ENCODE measurements at regions not wholly inside any gene's neighbourhood (a gene's known extent, or its start where the extent isn't known, plus 50 kb on each side); places are given as distances from the start of the nearest gene placed in this dataset.

GRCh38 chr6:169899481-169900145 is 148.2 kb downstream of the ERMARD start:
- DNase-seq (ENCODE audit: low read depth in 1 of 2, low spot score in 2 of 2), result no peak
- no peaks in the 10 kb centered on the region for H3K79me1 ChIP-seq (ENCODE audit: low read depth, low read length)
- H3K4me1 ChIP-seq (replicated peaks in 1 of 4; ENCODE audit: control insufficient read depth in 3 of 4, insufficient read depth in 4 of 4, low read length in 3 of 4), result no peaks in the 10 kb centered on the region
- no peak overlapping the region for H3K4me2 ChIP-seq (ENCODE audit: insufficient read depth in 1 of 2, low read depth in 2 of 2, low read length in 2 of 2)
- POLR2A ChIA-PET (ENCODE audit: partially characterized antibody), result no interaction called here
- peaks cover 0 to 2% of the 10 kb centered on the region in 2 experiments for H4K20me1 ChIP-seq (replicated peaks in 1 of 2; ENCODE audit: control insufficient read depth in 1 of 2, insufficient read depth in 2 of 2, low read length in 2 of 2)
- no peak overlapping the region for H2BK120ac ChIP-seq (replicated peaks; ENCODE audit: low read depth, low read length)
- 97% methylated on average over 17 of the region's 24 CpGs; no CpG with 5 or more reads in 1 of the 2 experiments for WGBS, 2 experiments (ENCODE audit: extremely low coverage in 1 of 2, insufficient coverage in 1 of 2, insufficient read length in 1 of 2, insufficient replicate concordance in 2 of 2, low coverage in 1 of 2, low lambda C conversion rate in 2 of 2, missing lambda C conversion rate in 1 of 2)
- H3K4me3 ChIP-seq (ENCODE audit: extremely low read depth in 1 of 4, insufficient read depth in 2 of 4, low read depth in 3 of 4, low read length in 4 of 4), result no peak overlapping the region
- no peak overlapping the region for H4K8ac ChIP-seq (ENCODE audit: extremely low read depth, insufficient read depth, low read length)
- no peak overlapping the region for H2BK15ac ChIP-seq (ENCODE audit: low read length)
- no peak overlapping the region for H2BK5ac ChIP-seq (ENCODE audit: low read depth, low read length)
- H4K5ac ChIP-seq (ENCODE audit: insufficient read length, low read depth, low read length), result no peak overlapping the region
- no peak overlapping the region for H3K23ac ChIP-seq (ENCODE audit: insufficient read length)
- H2BK12ac ChIP-seq (ENCODE audit: low read depth, low read length), result no peak overlapping the region
- H3K23me2 ChIP-seq (ENCODE audit: low read depth, low read length), result peaks cover 12% of the 10 kb centered on the region; the same call in 1 of the 2 replicates
- H3K79me2 ChIP-seq (ENCODE audit: control insufficient read depth in 1 of 2, insufficient read depth in 2 of 2, low read length in 2 of 2), result no peaks in the 10 kb centered on the region
- H3K14ac ChIP-seq (ENCODE audit: insufficient read length), result no peak overlapping the region
- H3K27ac ChIP-seq (ENCODE audit: low read depth, low read length), result no peak overlapping the region
- H2AFZ ChIP-seq (ENCODE audit: low read length), result no peak overlapping the region
- no peak for FAIRE-seq
- no peak overlapping the region for H4K91ac ChIP-seq (replicated peaks; ENCODE audit: insufficient read length, low read length)
- no peak overlapping the region for H2BK20ac ChIP-seq (ENCODE audit: low read length)
- H3K9ac ChIP-seq (replicated peaks in 1 of 4; ENCODE audit: extremely low read depth in 1 of 4, low read depth in 3 of 4, low read length in 3 of 4), result no peak overlapping the region
- no peak overlapping the region for H3K56ac ChIP-seq (replicated peaks; ENCODE audit: insufficient read length, low read depth, low read length)
- H2AK5ac ChIP-seq (ENCODE audit: low read depth, low read length), result no peak overlapping the region
- CTCF ChIA-PET (ENCODE audit: partially characterized antibody), result interaction anchor here (0.6 kb wide), 1 partner anchor 10 kb away, joined by 3 read pairs; no protein-coding TSS in a partner anchor
- no peaks in the 10 kb centered on the region for H3K27me3 ChIP-seq (replicated peaks in 1 of 4; ENCODE audit: control insufficient read depth in 3 of 4, extremely low read depth in 1 of 4, insufficient read depth in 3 of 4, low read length in 3 of 4)
- no peak overlapping the region for H3K18ac ChIP-seq (ENCODE audit: extremely low read depth, low read length)
- H3K9me3 ChIP-seq (ENCODE audit: insufficient read depth in 2 of 2, low read depth in 1 of 2, low read length in 1 of 2), result no peaks in the 10 kb centered on the region; a peak in 1 of 4 replicates
- H3K4ac ChIP-seq (replicated peaks; ENCODE audit: insufficient read length, low read depth, low read length), result no peak overlapping the region
- H3K36me3 ChIP-seq (ENCODE audit: control insufficient read depth in 2 of 4, insufficient read depth in 4 of 4, low read length in 3 of 4), result no peaks in the 10 kb centered on the region
- TF ChIP-seq KDM4A (IDR thresholded peaks at IDR 0.05; ENCODE audit: low read depth, low read length, severe bottlenecking) (no peak), KDM5A (IDR thresholded peaks at IDR 0.05; ENCODE audit: low read length) (no peak), TBP (IDR thresholded peaks at IDR 0.05; ENCODE audit: low read depth, low read length) (no peak), EP300 (IDR thresholded peaks at IDR 0.05; ENCODE audit: borderline replicate concordance in 1 of 2, low read depth in 2 of 2, low read length in 2 of 2) (no peak), YY1 (IDR thresholded peaks at IDR 0.05; ENCODE audit: low read depth, low read length) (no peak), SUZ12 (IDR thresholded peaks at IDR 0.05; ENCODE audit: low read length) (no peak), JUND (IDR thresholded peaks at IDR 0.05; ENCODE audit: low read length) (no peak), ASH2L (IDR thresholded peaks at IDR 0.05; ENCODE audit: low read length) (no peak), POU5F1 (IDR thresholded peaks at IDR 0.05; ENCODE audit: low read depth, low read length) (no peak), BCL11A (IDR thresholded peaks at IDR 0.05; ENCODE audit: low read depth in 2 of 2, low read length in 2 of 2) (no peak), KDM1A (IDR thresholded peaks at IDR 0.05; ENCODE audit: borderline replicate concordance, low read length) (no peak), RNF2 (IDR thresholded peaks at IDR 0.05; ENCODE audit: borderline replicate concordance, low read depth, low read length, missing control alignments, poor library complexity, severe bottlenecking) (no peak), CHD2 (IDR thresholded peaks at IDR 0.05; ENCODE audit: low read length) (no peak), EZH2 (IDR thresholded peaks at IDR 0.05; ENCODE audit: low read depth, low read length, severe bottlenecking) (no peak)

All from H1 (cell line).